Keratinocyte (primary cell): ENCODE measurements at regions not wholly inside any gene's neighbourhood (a gene's known extent, or its start where the extent isn't known, plus 50 kb on each side); places are given as distances from the start of the nearest gene placed in this dataset.

ENCODE experiments used
- EZH2 ChIP-seq: IDR thresholded peaks from one replicate; pipeline ENCODE4 v1.6.1; 2012; ENCODE audit warnings: inconsistent platforms, mild to moderate bottlenecking, low read length, moderate library complexity
- TF ChIP-seq, protein P1 (sequence below), 3 experiments: IDR thresholded peaks in 1 of 3; conservative IDR thresholded peaks in 1 of 3; optimal IDR thresholded peaks in 1 of 3; 2 replicates in 2 of 3; 3 replicates in 1 of 3; pipeline versions ENCODE3 to v1.5.1; 2011; ENCODE audit warnings: low read length in 3 of 3, mild to moderate bottlenecking in 3 of 3, moderate library complexity in 2 of 3, control low read depth in 1 of 3, inconsistent platforms in 1 of 3; ENCODE audit not compliant: insufficient read depth in 2 of 3; ENCODE audit errors: extremely low read depth in 1 of 3

DNA sequence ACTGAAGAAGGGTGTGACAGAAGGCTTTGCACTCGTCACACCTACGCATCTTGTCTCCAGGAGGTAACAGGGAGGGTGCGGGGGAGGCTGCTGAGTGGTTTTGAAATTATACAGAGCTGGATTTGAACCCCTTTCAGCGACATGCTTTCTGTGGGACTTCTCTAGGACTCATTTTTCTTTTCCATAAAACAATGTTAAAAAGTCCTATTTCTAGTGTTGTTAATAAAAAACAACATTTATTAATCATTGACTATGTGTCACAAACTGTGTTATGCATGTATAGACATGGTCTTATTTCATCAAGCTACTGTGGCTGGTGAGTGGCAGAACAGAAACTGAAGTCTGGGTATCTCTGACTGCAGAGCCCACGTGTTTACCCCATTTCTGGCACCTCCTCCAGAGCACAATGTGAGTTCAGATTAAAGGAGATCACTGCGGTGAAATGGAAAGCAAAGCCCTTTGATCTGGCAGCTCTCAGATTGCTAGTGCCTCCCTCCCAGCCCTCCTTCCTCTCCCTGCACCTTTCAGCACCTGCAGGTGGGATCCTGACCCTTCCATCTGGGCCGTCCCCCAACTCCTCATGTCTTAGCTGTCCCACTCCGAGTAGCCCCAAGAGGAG, 315.5 kb upstream of the MYT1L start:
- TF ChIP-seq, protein P1, sequence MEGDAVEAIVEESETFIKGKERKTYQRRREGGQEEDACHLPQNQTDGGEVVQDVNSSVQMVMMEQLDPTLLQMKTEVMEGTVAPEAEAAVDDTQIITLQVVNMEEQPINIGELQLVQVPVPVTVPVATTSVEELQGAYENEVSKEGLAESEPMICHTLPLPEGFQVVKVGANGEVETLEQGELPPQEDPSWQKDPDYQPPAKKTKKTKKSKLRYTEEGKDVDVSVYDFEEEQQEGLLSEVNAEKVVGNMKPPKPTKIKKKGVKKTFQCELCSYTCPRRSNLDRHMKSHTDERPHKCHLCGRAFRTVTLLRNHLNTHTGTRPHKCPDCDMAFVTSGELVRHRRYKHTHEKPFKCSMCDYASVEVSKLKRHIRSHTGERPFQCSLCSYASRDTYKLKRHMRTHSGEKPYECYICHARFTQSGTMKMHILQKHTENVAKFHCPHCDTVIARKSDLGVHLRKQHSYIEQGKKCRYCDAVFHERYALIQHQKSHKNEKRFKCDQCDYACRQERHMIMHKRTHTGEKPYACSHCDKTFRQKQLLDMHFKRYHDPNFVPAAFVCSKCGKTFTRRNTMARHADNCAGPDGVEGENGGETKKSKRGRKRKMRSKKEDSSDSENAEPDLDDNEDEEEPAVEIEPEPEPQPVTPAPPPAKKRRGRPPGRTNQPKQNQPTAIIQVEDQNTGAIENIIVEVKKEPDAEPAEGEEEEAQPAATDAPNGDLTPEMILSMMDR (optimal IDR thresholded peaks at IDR 0.05 in 1 of 3, IDR thresholded peaks at IDR 0.05 in 1 of 3, conservative IDR thresholded peaks at IDR 0.05 in 1 of 3; ENCODE audit: extremely low read depth in 1 of 3, insufficient read depth in 2 of 3, low read length in 3 of 3): no peak
- TF ChIP-seq EZH2: no peak
